Right lobe of liver (tissue), 4 donors: ENCODE measurements at regions not wholly inside any gene's neighbourhood (a gene's known extent, or its start where the extent isn't known, plus 50 kb on each side); places are given as distances from the start of the nearest gene placed in this dataset.

Experiments used
- CTCF ChIP-seq, 4 donors: fragments of 200-600 bp in 3 of 4; fragments of 450-650 bp in 1 of 4; IDR thresholded peaks; one replicate each; pipeline versions ENCODE4 v1.5.1 to v1.8.0; 2016 to 2022; ENCODE audit warnings: antibody characterized with exemption in 4 of 4, mild to moderate bottlenecking in 2 of 4
- POLR2A ChIP-seq: fragments of 450-650 bp; IDR thresholded peaks from one replicate; pipeline ENCODE4 v1.6.1; 2017; ENCODE audit warnings: antibody characterized with exemption, mild to moderate bottlenecking
- donor health status: DM: no; HTN: no; CAD: no.
- donor health status: DM: no; HTN: no; CAD: no.
- donor health status: DM: no; HTN: yes; CAD: no.

- TF ChIP-seq CTCF (IDR thresholded peaks at IDR 0.05) = no peak
- no peak for TF ChIP-seq POLR2A
Observed at GRCh38 chr4:153937289-153937688, 148.4 kb upstream of the SFRP2 start.
